Lower leg skin (tissue), 4 donors: ENCODE measurements at regions not wholly inside any gene's neighbourhood (a gene's known extent, or its start where the extent isn't known, plus 50 kb on each side); places are given as distances from the start of the nearest gene placed in this dataset.

ENCODE experiments used
- DNase-seq, 2 donors: peaks; one replicate each; pipeline ENCODE4 v3.0.0-alpha.2; 2019; ENCODE audit warnings: low spot score in 2 of 2
- H3K4me3 ChIP-seq: fragments of 200-600 bp; sonication (generic); 2 replicates; pipeline ENCODE4 v1.5.1; 2017; ENCODE audit warnings: mild to moderate bottlenecking, low read depth; ENCODE audit not compliant: poor library complexity, severe bottlenecking
- CTCF ChIP-seq, 3 donors: fragments of 450-650 bp; IDR thresholded peaks; one replicate each; pipeline ENCODE4 v1.5.1; 2016; ENCODE audit warnings: antibody characterized with exemption in 3 of 3, mild to moderate bottlenecking in 3 of 3, moderate library complexity in 2 of 3
- POLR2A ChIP-seq, 2 donors: fragments of 450-650 bp; IDR thresholded peaks; one replicate each; pipeline ENCODE4 v1.6.1; 2016 to 2017; ENCODE audit warnings: antibody characterized with exemption in 2 of 2, mild to moderate bottlenecking in 1 of 2, moderate library complexity in 1 of 2
- WGBS, 2 donors: methylation state at CpG; one replicate each; pipeline ENCODE4 v1.1.5; 2018; 5-methylcytosine and 5-hydroxymethylcytosine counted together
- intact Hi-C: fragments of 100-400 bp; cut with DNase I; formaldehyde crosslinking; loops from one replicate; pipeline ENCODE4 v1.15.0; 2023; ENCODE audit warnings: low total_unique reads

GRCh38 chr1:226496453-226497015 is 52.0 kb upstream of the STUM start:
- WGBS, 2 donors: 69 to 72% methylated on average over 7 of the region's 7 CpGs
- intact Hi-C loops: no loop called here
- peak in 1 of 2 donors; percentile 56 for DNase-seq
- no peak overlapping the region for H3K4me3 ChIP-seq
- TF ChIP-seq CTCF (IDR thresholded peaks at IDR 0.05) (no peak), POLR2A (IDR thresholded peaks at IDR 0.05) (no peak)

- intact Hi-C loops: no loop called here
- no peak for TF ChIP-seq CTCF (IDR thresholded peaks at IDR 0.05)
- no peak for TF ChIP-seq POLR2A (IDR thresholded peaks at IDR 0.05)
- 94 to 95% methylated on average over 5 of the region's 5 CpGs for WGBS, 2 donors
- no peak overlapping the region for H3K4me3 ChIP-seq
- peak in 1 of 2 donors; percentile 46 for DNase-seq
These were observed 51.2 kb upstream of the STUM start for GRCh38 chr1:226497276-226497833.

- intact Hi-C loops: no loop called here
- WGBS, 2 donors: 88 to 89% methylated on average over 12 of the region's 12 CpGs
- TF ChIP-seq CTCF (IDR thresholded peaks at IDR 0.05) (no peak), POLR2A (IDR thresholded peaks at IDR 0.05) (no peak)
- DNase-seq: peak in 1 of 2 donors; percentile 32
- no peak overlapping the region for H3K4me3 ChIP-seq
These were observed 50.4 kb upstream of the STUM start for GRCh38 chr1:226497991-226498639.

GRCh38 chr1:226498640-226499008 is 49.9 kb upstream of the STUM start:
- DNase-seq: no peak
- intact Hi-C loops: no loop called here
- WGBS, 2 donors: 65 to 66% methylated on average over 6 of the region's 6 CpGs
- H3K4me3 ChIP-seq: no peak overlapping the region
- TF ChIP-seq POLR2A (IDR thresholded peaks at IDR 0.05): no peak
- TF ChIP-seq CTCF (IDR thresholded peaks at IDR 0.05): no peak
